T-helper 1 cell treated with Interleukin-12 subunit alpha and Interleukin-12 subunit beta and Interleukin-4 antibody, amounts not matched to agents 30 ng/mL and 1 ng/mL, for 36 hours (primary cell): ENCODE measurements at regions not wholly inside any gene's neighbourhood (a gene's known extent, or its start where the extent isn't known, plus 50 kb on each side); places are given as distances from the start of the nearest gene placed in this dataset.
"Not testable (repeated sequence)": the region's sequence is repeated elsewhere in the genome, so short reads cannot be mapped to it uniquely, and the experiment has no call there.

Experiments used
- intact Hi-C: fragments of 100-400 bp; cut with micrococcal nuclease; formaldehyde crosslinking; loops from one replicate; pipeline ENCODE4 v1.15.1; 2024

DNA sequence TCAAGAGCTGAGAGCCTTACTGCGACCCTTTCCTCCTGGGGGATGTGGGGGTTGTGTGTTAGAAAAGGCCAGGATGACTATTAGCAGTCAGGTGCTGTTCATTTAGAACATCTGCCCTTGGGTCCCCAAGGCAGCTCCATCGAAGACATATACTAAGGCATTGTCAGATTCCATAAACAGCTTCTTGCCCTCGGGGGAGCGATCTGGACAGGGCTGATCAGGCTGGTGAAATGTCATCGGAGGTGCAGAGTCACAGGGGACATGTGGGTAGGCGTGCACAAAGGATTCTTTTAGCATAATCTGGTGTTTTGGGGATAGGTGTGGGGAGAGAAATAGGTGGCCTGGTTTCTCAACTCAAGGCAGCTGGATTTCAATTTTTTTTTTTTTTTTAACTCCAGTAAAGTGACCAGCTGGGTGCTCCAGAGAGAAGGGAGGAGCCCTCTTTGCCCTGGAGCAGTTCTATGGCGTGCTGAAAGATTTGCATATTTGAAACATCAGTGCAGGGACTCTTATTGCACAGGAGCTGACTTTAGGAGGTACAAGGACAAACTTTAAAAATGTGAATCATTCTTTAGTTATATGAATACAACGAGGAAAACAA, 160.1 kb downstream of the SUDS3 start:
- intact Hi-C loops: no loop called here

- intact Hi-C loops: no loop called here
These were observed 161.1 kb downstream of the SUDS3 start for GRCh38 chr12:118537481-118537917.

- intact Hi-C loops: no loop called here
These were observed 164.7 kb downstream of the SUDS3 start for GRCh38 chr12:118541071-118541470.

DNA sequence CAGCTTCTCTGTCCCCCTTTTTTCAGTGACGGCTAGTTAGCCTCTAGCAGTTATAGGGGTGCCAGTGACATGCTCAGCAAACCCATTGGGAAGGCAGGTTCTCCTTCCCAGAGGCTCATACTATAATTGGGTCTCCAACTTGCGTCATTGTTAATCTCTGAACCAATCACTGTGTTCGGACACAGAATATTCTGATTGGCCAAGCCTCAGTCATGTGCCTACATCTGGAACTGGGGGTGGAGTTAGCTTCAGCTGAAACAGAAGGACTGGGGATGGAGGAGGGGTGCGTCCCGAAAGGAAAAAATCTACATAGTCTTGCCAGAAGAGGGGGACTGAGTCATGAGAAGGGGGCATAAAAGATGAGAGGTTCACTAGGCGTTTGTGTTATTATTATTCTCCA, 165.6 kb downstream of the SUDS3 start:
- intact Hi-C loops: no loop called here

DNA sequence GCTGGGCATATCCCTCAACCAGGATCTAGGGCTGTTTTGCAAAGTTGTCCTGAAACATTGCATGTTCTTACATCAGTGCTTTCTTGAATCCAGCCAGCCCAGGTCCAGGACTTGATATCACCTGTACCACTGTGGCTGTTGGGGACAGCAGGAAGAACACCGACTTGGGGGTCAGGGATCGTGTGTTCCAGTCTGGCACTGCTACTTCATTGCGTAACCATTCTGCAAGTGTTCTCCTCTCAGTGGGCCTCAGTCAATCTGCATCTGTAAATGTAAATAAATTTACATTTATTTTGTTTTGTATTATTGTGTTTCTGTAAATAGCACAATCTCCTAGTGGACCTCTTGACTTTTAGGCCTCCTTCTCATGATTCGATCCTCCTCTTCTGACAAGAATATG, 167.3 kb downstream of the SUDS3 start:
- intact Hi-C loops: no loop called here

DNA sequence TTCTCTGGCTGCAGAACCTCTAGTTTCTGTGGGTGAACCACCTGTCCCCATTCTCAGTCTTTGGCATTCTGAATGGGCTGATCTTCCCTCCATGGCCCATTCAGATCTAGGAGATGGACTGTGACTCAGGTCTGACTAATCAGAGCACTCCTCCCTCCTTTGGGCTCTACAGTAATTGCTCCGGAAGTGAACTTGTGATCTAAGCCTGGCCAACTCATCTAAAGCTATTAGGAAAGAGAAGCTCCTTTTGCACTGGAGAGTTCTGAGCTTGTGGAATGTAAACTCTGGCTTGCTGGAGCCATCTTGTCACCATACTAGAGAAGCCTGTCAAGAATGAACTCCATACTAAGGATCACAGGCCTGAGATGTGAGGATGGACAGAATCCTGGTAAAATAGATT, 168.2 kb downstream of the SUDS3 start:
- intact Hi-C loops: no loop called here

DNA sequence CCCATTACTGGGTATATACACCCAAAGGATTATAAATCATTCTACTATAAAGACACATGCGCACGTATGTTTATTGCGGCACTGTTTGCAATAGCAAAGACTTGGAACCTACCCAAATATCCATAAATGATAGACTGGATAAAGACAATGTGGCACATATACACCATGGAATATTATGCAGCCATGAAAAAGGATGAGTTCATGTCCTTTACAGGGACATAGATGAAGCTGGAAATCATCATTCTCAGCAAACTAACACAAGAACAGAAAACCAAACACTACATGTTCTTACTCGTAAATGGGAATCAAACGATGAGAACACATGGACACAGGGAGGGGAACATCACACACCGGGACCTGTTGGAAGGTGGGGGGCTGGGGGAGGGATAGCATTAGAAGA, 171.3 kb downstream of the SUDS3 start:
- intact Hi-C loops: not testable (repeated sequence)

DNA sequence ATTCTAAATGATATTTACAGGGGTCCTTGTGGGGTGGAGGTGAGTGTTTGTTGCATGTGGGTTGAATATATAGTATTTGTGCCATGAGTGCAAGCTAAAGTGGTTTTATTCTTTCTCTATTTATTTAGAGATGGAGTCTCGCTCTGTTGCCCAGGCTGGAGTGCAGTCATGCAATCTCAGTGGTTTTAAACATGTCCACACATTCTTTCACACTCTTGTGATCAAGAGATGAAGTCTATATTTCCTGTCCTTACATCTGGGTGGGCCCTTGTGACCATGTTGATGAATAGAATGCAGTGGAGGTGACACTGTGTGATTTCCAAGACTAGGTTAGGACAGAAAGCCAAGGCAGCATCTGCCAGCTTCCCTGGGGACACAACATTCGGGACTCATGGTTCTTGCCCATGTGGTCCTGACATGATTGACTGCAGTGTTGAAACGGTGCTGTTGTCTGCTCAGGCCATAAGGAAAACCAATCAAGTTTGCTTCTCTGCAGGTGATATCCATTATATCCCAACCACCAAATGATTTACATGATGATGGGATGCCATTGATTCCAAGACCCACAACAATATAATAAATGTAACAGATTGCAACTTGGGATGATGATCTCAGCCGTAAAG, 172.6 kb downstream of the SUDS3 start:
- intact Hi-C loops: no loop called here

- intact Hi-C loops: no loop called here
These were observed 173.2 kb downstream of the SUDS3 start for GRCh38 chr12:118549510-118549980.

DNA sequence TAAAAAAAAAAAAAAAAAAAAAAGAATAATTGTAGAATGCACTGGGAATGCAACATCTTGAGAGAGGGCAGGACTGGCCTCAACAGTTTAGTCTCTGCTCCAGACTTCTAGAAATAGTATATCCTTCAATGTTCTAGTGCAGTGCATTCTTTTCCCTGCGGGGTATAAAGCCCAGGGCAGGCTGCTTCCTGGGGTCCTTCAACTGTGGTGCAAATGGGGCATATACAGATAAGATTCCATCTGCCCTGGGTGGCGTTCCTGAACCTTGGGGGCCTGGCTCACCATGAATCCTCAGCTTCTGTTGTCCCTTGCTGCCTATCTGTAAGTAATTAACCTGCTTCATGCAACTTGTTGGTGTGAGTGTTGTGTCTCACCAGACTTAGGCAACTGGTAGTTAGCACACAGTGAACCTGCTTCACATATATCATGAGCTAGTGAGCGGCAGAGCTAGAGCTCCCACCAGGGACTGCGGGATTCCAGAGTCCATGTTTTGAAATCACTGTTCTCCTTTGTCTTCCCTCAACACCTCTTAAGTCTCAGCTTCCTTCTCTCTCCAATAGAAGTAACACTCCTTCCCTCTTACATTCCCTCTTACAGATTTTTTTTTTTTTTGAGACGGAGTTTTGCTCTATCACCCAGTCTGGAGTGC, 177.6 kb downstream of the SUDS3 start:
- intact Hi-C loops: no loop called here

GRCh38 chr12:118558941-118559340, 182.6 kb downstream of the SUDS3 start:
- intact Hi-C loops: no loop called here

- intact Hi-C loops: no loop called here
These were observed 184.4 kb downstream of the SUDS3 start for GRCh38 chr12:118560733-118561132.

- intact Hi-C loops: no loop called here
These were observed 195.4 kb downstream of the SUDS3 start for GRCh38 chr12:118571730-118572129.

DNA sequence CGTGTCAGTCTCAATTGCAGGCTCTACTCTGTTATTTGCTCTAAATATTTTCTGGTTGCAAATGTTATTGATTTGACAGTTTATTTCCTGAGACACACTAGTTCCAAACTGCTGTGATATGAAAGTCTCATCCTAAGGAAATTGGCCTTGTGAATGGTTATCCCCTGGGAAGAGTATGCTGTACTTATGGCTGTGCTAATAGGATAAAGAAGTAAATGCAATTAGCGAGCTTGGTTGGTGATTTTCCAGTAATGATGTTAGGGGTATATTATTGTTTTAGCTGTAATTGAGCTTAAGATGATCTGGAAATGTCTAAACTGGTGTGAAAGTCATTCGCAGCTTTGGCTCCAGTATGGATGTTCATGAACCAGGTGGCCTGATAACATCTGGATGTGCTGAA, 197.9 kb downstream of the SUDS3 start:
- intact Hi-C loops: no loop called here

- intact Hi-C loops: no loop called here
These were observed 199.4 kb downstream of the SUDS3 start for GRCh38 chr12:118575730-118576129.

- intact Hi-C loops: no loop called here
These were observed 205.0 kb downstream of the SUDS3 start for GRCh38 chr12:118581371-118581770.

GRCh38 chr12:118582863-118583262, 206.5 kb downstream of the SUDS3 start:
- intact Hi-C loops: no loop called here

- intact Hi-C loops: no loop called here
These were observed 210.1 kb downstream of the SUDS3 start for GRCh38 chr12:118586433-118586832.

- intact Hi-C loops: no loop called here
These were observed 212.8 kb downstream of the SUDS3 start for GRCh38 chr12:118589162-118589561.

DNA sequence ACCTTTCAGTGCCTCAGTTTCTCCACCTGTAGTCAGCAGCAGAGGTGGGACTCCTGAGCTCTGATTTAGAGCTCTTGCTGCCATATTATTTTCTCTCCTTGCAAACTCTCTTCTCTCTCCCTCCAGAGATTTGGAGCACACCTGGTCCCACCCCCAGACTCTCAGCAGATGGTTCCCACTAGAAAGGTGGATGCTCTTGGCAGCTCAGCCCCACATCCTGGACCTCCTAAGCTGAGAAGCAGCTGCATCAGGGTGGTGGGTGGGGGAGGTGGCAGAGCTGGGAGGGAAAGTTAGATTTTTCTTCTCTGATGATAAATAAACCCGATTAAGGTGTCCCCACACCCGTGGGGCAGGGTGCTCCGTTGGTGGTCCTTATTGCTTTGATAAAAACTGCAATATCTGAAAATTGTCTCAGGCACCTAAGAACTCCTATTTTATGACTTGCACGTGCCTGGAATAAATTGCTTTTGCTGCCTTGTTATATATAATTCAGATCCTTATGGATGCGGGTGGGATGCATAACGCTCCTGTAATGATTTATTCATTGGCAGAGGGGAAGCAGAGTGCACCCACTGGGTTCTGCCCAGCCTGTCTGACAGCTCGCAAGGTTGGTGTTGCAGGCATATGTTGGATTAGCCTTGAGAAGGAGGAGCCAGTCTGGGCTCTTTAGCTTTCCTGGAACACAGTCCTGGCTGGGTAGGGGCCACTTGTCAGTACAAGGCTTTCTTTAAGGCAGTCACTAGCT, 214.2 kb downstream of the SUDS3 start:
- intact Hi-C loops: no loop called here

GRCh38 chr12:118603610-118604361, 227.4 kb downstream of the SUDS3 start:
- intact Hi-C loops: no loop called here
